LNCAP (cell line): ENCODE measurements at regions not wholly inside any gene's neighbourhood (a gene's known extent, or its start where the extent isn't known, plus 50 kb on each side); places are given as distances from the start of the nearest gene placed in this dataset.

ENCODE experiments used
- CTCF ChIP-seq: fragments of 450-650 bp; IDR thresholded peaks from 2 replicates; pipeline ENCODE4 v1.5.1; 2017; ENCODE audit warnings: mild to moderate bottlenecking

GRCh38 chr3:152192936-152193672 is 75.6 kb upstream of the MBNL1 start:
- TF ChIP-seq CTCF = no peak

GRCh38 chr3:152193673-152194267 is 75.0 kb upstream of the MBNL1 start:
- no peak for TF ChIP-seq CTCF

- no peak for TF ChIP-seq CTCF
Measured at GRCh38 chr3:152195206-152195605, 73.5 kb upstream of the MBNL1 start.

GRCh38 chr3:152196782-152197181 is 71.9 kb upstream of the MBNL1 start:
- no peak for TF ChIP-seq CTCF

- TF ChIP-seq CTCF = no peak
Measured at GRCh38 chr3:152197451-152197850, 71.3 kb upstream of the MBNL1 start.

GRCh38 chr3:152197937-152198336 is 70.8 kb upstream of the MBNL1 start:
- TF ChIP-seq CTCF = no peak

GRCh38 chr3:152198665-152199064 is 70.1 kb upstream of the MBNL1 start:
- no peak for TF ChIP-seq CTCF
